ENCODE measurements at regions not wholly inside any gene's neighbourhood (a gene's known extent, or its start where the extent isn't known, plus 50 kb on each side); places are given as distances from the start of the nearest gene placed in this dataset.
"Not testable (repeated sequence)": the region's sequence is repeated elsewhere in the genome, so short reads cannot be mapped to it uniquely, and the experiment has no call there.

DNA sequence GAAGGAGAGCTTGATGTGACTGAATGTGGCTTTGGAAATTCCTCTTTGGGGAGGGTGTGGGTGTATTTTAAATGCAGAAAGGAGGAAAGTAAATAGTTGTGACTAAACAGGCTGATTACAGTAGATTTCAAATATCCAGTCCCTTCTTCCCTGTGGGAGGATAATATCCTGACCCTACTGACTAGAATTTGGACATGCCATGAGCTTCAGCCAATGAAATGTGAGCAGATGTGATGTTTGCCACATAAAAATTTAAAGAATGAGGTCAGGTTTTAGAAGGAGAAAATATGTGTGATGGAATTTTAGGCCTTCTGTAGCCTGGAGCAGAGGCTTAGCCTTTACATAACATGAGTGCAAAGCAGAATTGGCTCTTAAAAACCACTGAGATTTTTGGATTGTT, 1218.9 kb downstream of the ROBO2 start:
- no peak for ATAC-seq

DNA sequence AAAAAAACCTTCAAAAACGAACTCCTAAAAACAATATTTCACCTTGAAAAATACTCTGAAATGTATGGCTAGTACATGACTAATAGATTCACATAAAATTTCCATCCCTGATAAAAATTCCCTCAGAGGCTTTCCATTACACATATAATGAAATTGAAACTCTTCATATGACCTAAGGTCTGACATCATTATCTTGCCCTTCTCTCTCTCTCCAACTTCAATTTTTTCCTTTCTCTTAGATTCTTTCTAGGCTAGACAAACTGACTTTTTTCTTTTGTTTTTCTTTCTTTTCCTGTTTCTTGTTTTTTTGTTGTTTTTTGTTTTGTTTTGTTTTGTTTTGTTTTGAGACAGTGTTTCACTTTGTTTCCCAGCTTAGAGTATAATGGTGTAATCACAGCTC, 1220.5 kb downstream of the ROBO2 start:
- ATAC-seq: no peak

GRCh38 chr3:78266550-78266949, 1226.7 kb downstream of the ROBO2 start:
- ATAC-seq: not testable (repeated sequence)

DNA sequence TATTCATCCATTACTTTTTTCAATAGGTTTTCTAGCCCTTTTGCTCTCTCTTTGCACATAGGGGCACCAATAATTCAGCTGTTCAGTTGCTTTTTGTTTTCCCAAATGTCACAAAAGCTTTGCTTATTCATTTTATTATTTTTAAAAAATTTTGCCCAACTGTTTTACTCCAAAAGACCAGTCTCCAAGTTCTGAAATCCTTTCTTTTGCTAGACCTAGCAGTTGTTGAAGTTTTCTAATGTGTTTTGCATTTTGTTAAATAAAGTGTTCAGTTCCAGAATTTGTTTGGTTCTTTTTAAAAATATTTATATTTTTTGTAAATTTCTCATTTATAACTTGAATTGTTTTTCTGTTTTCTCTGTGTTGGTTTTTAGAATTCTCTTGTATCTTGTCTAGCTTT, 1227.3 kb downstream of the ROBO2 start:
- no peak for ATAC-seq

- ATAC-seq: no peak
Measured at GRCh38 chr3:78268087-78268486, 1228.2 kb downstream of the ROBO2 start.

GRCh38 chr3:78268716-78269668, 1229.1 kb downstream of the ROBO2 start:
- ATAC-seq: peak; percentile 41

DNA sequence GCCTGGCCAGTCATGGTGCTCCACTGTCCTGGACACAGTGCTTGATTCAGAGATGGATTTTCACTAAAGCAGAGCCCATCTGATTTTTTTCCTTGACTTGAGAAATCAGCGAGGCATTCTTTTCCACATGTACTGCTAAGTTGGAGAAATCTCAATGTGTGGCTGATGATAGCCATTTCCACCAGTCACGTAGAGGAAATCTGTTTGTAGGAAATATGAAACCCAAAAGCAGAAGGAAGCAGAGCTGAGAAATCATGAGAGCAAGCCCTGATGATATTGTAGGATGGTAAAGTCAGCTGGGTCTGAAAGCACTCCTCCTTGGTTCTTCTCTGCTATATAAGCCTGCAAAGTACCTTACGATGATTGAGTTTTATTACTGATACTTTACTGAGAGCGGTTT, 1233.4 kb downstream of the ROBO2 start:
- no peak for ATAC-seq

DNA sequence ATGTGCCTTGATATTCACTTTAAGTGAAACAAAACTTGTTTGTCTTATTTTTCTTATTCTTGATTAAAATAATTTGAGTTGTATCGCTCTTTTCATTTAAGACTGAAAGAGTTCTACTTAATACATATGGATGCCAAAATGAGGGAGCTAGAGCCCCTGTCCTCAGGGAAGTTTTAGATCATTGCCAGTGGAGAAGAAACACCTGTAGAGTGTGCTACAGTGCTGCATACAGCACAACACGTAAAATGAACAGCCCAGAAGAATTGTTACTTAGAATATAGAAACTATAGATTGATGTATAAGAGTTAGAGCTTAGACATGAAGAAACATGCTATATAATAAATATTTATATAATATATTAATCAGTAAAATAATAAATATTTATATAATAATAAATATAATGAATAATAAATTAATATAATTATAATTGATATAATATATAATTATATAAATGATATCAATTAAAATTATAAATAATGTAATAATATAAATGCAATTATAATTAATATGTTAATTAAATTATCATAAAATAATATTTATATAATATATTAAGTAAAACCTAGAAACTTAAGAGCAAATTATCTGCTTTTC, 1234.7 kb downstream of the ROBO2 start:
- no peak for ATAC-seq

DNA sequence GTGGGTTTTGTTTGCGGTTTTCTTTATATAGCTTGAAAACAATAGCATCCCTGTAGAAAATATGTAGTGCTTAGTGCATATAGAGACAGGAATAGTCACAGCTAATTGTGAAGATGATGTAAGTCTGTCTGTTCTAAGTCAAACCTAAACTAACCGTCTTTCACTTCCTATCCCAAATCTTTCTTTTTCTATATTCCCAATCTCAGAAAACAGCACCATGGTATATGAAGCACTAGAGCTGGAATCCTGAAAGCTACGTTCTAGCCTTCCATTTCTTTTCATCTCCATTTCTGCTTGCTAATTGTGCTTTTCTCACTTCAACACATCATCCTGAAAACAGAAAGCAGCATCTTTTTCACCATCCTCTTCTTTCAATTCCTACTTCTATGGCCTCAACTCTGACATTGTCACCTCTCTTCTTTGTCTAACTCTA, 1235.5 kb downstream of the ROBO2 start:
- no peak for ATAC-seq

GRCh38 chr3:78277220-78277619, 1237.3 kb downstream of the ROBO2 start:
- no peak for ATAC-seq

DNA sequence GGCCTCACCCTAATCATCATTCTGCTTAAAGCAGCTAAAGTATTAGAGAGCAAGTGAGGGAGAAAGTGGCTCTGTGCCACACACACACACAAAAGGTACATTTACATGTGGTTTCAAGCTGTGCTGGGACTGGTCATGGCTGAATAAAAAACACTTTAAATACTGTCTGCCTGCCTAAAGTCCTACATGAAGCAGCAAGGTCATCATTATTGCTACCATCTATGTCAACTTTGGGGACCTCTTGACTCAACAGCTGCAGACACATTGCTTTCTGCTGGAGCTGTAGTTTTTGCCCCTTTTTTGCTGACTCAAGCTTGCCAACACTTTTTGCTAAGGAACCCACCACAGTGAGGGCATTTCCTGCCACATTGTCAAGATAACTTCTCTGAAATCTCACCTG, 1237.9 kb downstream of the ROBO2 start:
- ATAC-seq: no peak

GRCh38 chr3:78279091-78279490, 1239.2 kb downstream of the ROBO2 start:
- no peak for ATAC-seq

- no peak for ATAC-seq
Measured at GRCh38 chr3:78281381-78281780, 1241.5 kb downstream of the ROBO2 start.

GRCh38 chr3:78283994-78284393, 1244.1 kb downstream of the ROBO2 start:
- no peak for ATAC-seq

DNA sequence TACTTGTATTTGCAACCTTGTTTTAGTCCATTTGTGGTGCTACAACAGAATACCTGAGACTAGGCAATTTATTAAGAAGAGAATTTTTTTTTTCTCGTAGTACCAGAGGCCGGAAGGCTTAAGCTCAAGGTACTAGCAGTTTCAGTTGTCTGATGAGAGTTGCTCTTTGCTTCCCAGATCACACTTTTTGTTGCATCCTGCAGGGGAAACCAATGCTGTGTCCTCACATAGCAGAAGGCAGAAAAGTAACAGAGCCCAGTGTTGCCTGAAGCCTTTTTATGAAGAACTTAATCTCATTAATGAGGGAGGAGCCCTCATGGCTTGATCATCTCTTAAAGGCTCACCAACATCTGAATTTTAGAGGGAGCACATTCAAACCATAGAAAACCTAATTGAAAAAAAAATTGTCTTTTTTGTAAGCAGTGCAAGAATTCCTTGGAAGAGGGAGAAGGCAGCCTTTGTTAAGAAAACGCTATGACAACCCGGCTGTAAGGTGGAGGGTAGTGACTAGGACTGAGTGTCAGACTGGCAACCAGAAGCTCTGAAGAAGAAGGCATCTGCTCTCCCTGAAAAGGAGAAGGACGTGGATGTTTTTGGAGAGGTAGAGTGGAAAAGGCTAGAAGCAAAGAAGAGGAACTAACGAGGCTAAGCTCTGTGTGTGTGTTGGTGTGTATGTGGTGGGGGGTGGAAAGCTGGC, 1245.3 kb downstream of the ROBO2 start:
- no peak for ATAC-seq

DNA sequence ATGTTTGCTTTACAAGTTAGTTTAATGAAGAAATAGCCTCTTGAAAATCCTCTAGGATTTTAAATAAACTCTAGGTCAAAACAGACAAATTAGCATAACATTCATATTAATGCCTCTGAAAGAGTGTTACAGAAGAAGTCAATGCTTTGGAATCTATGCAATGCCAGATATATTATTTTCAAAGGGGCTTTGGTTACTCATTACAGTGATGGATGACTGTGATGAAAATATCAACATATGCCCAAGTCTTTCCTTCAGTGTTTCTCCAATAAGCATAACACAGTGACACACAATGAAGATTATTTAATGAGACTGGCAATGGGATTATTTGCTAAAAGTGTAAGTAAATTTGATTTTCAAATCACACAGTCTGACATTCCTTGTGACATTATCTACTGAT, 1247.2 kb downstream of the ROBO2 start:
- ATAC-seq: no peak

- no peak for ATAC-seq
Measured at GRCh38 chr3:78293284-78293683, 1253.4 kb downstream of the ROBO2 start.

DNA sequence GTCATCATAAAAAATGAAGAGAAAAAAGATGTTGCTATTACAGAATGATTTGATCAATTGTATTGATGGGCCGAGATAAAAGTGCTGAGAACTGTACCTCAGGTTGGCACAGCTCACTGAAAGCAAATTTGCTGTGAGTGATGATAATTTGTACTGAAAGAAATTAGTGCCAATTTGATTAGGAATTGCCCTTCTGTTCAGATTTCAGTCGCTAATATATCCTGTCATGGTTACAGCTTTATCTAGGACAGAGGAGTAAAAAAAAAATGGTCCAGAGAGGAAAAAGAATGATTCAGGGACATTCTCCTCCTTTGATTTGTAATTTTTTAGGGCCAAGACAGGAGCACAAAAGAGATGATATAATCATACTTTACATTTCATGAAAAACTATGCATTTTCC, 1264.2 kb downstream of the ROBO2 start:
- no peak for ATAC-seq

GRCh38 chr3:78312851-78313250, 1273.0 kb downstream of the ROBO2 start:
- no peak for ATAC-seq

GRCh38 chr3:78313332-78313731, 1273.4 kb downstream of the ROBO2 start:
- no peak for ATAC-seq

DNA sequence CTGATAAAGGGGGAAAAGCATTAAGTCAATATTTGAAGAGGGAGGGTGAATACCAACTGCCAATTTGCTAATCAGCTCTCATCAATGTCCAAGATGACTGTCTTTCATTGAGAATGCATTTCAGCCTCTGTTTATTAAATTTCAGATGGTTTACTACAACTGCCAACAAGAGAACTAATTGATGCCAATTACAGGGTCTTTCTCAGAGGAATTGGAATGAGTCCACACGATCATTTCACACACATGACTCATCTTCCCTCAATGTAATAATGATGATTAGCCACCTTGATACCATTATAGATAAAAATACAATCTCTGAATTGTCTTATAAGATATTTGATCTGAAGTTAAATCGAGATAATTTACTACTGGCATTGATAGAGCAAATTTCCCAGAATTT, 1274.4 kb downstream of the ROBO2 start:
- no peak for ATAC-seq

DNA sequence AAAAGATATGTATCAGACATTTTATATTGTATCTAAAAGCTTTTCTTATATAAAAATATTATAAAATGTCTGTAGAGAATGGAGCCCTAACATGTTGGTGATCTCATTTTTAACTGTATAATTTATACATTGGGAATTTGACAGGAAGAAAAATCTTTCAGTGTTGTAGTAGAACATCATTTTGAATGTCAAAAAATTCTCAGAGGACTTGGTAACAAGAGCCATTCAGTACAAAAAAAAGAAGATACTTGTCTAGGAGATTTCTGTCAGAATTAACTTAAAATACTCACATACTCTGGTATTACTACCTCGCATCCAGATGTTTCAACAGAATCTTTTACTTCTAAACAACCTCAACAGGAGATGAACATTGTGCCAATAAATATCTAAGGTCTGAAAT, 1277.9 kb downstream of the ROBO2 start:
- ATAC-seq: no peak

DNA sequence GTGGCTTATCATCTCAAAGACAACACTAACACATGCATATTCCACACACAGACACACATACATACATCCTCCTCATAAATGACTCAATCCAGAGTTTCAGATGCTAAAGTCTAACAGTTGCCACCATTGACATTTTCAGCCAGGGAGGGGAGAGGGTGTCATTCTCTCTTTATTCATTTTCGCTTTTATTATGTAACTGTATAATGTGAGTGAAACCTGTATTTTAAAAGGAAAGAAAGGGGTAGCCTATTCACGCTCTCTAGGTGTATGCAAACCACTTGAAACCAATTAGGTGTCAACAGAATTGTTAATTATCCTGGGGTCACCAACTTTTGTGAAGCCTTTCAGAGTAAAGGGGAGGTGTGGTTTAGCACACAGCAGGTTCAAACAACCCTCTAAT, 1282.9 kb downstream of the ROBO2 start:
- no peak for ATAC-seq

- no peak for ATAC-seq
Measured at GRCh38 chr3:78337801-78338211, 1297.9 kb downstream of the ROBO2 start.
